HG03571 (cell line): ENCODE measurements at regions not wholly inside any gene's neighbourhood (a gene's known extent, or its start where the extent isn't known, plus 50 kb on each side); places are given as distances from the start of the nearest gene placed in this dataset.

Experiments
- ATAC-seq: cut with Tn5 transposase; IDR thresholded peaks from one replicate; pipeline ENCODE4 v1.9.1; 2021; ENCODE audit not compliant: unreplicated experiment

GRCh38 chr7:97466071-97466470 lies 265.8 kb upstream of the TAC1 start:
- no peak for ATAC-seq

- ATAC-seq: no peak
Observed at GRCh38 chr7:97466999-97467740, 264.7 kb upstream of the TAC1 start.

GRCh38 chr7:97468493-97468892 lies 263.4 kb upstream of the TAC1 start:
- no peak for ATAC-seq

- ATAC-seq: no peak
Observed at GRCh38 chr7:97470726-97471125, 261.2 kb upstream of the TAC1 start.

GRCh38 chr7:97471491-97471890 lies 260.4 kb upstream of the TAC1 start:
- no peak for ATAC-seq

- ATAC-seq: no peak
Observed at GRCh38 chr7:97479740-97480290, 252.1 kb upstream of the TAC1 start.

GRCh38 chr7:97480772-97481390 lies 251.0 kb upstream of the TAC1 start:
- ATAC-seq: no peak

- ATAC-seq: no peak
Observed at GRCh38 chr7:97495487-97495886, 236.4 kb upstream of the TAC1 start.

- ATAC-seq: no peak
Observed at GRCh38 chr7:97499204-97499603, 232.7 kb upstream of the TAC1 start.

- ATAC-seq: no peak
Observed at GRCh38 chr7:97503367-97504094, 228.4 kb upstream of the TAC1 start.

GRCh38 chr7:97506728-97507127 lies 225.2 kb upstream of the TAC1 start:
- ATAC-seq: no peak

- no peak for ATAC-seq
Observed at GRCh38 chr7:97512441-97513207, 219.3 kb upstream of the TAC1 start.

GRCh38 chr7:97513326-97513725 lies 218.6 kb upstream of the TAC1 start:
- ATAC-seq: no peak

- no peak for ATAC-seq
Observed at GRCh38 chr7:97541188-97541587, 190.7 kb upstream of the TAC1 start.

GRCh38 chr7:97555857-97556421 lies 175.9 kb upstream of the TAC1 start:
- no peak for ATAC-seq

- ATAC-seq: no peak
Observed at GRCh38 chr7:97565665-97566064, 166.2 kb upstream of the TAC1 start.

GRCh38 chr7:97573065-97573464 lies 158.8 kb upstream of the TAC1 start:
- no peak for ATAC-seq

- no peak for ATAC-seq
Observed at GRCh38 chr7:97576043-97576442, 155.8 kb upstream of the TAC1 start.

- no peak for ATAC-seq
Observed at GRCh38 chr7:97578225-97578624, 153.7 kb upstream of the TAC1 start.

- no peak for ATAC-seq
Observed at GRCh38 chr7:97580205-97580604, 151.7 kb upstream of the TAC1 start.

GRCh38 chr7:97595439-97595838 lies 136.4 kb upstream of the TAC1 start:
- ATAC-seq: no peak
